Right kidney (tissue), 1 donor: ENCODE measurements at regions not wholly inside any gene's neighbourhood (a gene's known extent, or its start where the extent isn't known, plus 50 kb on each side); places are given as distances from the start of the nearest gene placed in this dataset.

Experiments
- DNase-seq: peaks from one replicate; pipeline ENCODE4 v3.0.0-alpha.2; 2016

DNA sequence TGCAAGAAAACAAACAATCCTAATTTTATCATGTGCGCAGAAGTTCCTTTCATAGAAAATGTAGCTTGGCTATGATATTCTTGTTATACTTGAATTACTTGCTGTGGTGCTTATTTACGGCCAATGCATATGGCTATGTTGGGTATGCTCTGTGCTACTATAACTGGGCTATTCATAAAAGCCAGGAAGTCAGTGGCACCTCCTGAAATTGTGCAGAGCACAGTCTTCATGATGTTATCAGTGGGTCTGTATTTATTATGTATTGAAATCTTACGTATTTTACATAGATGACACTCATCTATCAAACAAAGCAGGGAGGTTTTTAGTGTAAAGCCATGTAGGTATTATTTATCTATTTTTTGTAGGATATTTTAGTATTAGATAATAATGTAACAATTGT lies 196.5 kb upstream of the NAALADL2 start:
- DNase-seq: no peak

GRCh38 chr3:174667386-174667785 lies 191.7 kb upstream of the NAALADL2 start:
- no peak for DNase-seq

GRCh38 chr3:174675406-174675805 lies 183.7 kb upstream of the NAALADL2 start:
- no peak for DNase-seq

- no peak for DNase-seq
Measured at GRCh38 chr3:174681784-174682183, 177.3 kb upstream of the NAALADL2 start.

GRCh38 chr3:174685796-174686195 lies 173.3 kb upstream of the NAALADL2 start:
- no peak for DNase-seq

- no peak for DNase-seq
Measured at GRCh38 chr3:174697310-174697709, 161.8 kb upstream of the NAALADL2 start.

DNA sequence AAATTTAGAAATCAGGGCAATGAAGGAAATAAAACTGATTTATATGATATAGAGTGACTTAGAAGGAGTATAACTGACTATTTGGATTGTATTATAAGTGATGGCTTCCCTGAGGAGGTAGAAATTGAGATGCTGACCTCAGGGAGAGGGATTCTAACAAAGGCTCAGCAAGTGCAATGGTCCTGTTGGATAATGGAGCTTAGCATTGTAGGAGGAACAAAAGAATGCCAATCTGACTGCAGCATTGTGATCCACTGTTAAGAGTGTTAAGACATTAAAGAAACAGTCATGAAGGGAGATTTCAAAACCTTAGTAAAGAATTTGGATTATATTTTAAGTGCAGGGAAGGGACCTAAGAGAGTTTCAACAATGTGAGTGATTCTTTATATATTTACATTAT lies 158.4 kb upstream of the NAALADL2 start:
- no peak for DNase-seq

GRCh38 chr3:174710612-174711011 lies 148.5 kb upstream of the NAALADL2 start:
- no peak for DNase-seq

- no peak for DNase-seq
Measured at GRCh38 chr3:174715386-174715785, 143.7 kb upstream of the NAALADL2 start.

- no peak for DNase-seq
Measured at GRCh38 chr3:174716956-174717505, 142.1 kb upstream of the NAALADL2 start.

DNA sequence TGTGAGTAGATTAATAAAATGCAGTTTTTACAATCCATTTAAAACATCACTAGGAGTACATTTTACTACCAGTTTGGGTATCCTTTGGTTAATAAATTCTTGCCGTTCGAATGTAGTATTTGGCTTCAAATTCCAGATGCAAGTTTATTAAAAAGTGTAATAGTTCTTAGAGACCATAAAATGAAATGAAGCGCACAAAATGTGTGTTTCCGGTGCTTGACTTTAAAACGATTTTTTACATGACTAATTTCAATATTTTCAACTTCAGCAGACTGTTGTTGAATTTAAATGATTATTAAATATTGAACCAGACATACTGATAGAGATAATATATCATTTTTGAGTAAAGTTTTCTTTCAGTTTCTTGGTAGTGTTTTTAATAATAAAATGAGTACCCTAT lies 138.4 kb upstream of the NAALADL2 start:
- DNase-seq: no peak

DNA sequence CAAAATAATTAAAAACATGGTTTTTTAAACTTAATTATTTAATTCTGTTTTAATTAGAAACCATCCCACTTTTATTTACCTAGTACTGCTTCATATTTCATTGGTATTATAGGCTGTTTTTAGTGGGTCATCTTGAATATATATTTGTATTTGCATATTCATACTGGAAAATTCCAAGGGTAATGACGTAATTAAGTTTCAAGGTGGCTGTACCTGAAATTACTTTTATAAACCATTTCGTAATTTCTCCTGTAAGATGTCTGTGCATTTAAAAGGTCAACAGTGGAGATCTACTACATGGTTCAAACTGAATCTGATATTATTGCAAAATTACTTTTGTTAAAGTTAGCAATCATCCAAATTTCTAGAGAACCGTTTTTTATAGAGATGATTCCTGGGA lies 133.8 kb upstream of the NAALADL2 start:
- DNase-seq: no peak

DNA sequence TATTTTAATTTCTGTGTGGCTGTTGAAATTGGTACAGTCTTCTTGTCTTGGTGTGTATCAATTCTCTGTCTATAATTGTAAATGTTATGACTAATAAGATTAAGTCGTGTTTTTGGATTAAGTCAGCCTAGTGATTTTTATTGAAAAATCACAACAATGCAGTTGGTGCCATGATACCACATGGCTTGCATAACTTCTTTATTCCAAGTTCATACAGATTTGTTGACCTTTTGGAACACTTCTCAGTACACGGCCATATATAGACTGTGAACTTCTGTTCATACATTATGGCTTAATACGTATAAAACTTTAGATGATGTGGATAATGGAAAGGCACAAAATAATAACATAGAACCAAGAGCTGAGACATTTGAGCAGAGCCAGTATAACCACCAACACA lies 121.2 kb upstream of the NAALADL2 start:
- no peak for DNase-seq

GRCh38 chr3:174749143-174749542 lies 110.0 kb upstream of the NAALADL2 start:
- no peak for DNase-seq

GRCh38 chr3:174755833-174756829 lies 103.0 kb upstream of the NAALADL2 start:
- no peak for DNase-seq

DNA sequence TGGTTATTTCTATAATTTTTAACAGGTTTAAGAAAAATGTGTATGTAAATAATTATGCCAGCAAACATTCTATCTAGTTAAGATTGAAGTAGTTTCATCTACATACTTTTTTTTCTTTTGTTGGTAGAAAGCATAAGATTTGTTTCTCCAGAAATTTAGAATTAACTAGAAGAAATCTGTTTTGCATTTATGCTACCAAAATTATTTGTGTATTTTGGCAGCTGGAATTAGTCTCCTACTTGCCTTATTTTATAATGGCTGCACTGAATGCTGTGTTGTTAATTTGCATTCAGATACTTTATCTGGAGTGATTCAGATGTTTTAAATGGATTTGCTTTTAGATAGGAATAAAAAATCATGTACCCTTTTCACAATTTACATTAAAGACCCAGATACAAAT lies 100.2 kb upstream of the NAALADL2 start:
- no peak for DNase-seq

DNA sequence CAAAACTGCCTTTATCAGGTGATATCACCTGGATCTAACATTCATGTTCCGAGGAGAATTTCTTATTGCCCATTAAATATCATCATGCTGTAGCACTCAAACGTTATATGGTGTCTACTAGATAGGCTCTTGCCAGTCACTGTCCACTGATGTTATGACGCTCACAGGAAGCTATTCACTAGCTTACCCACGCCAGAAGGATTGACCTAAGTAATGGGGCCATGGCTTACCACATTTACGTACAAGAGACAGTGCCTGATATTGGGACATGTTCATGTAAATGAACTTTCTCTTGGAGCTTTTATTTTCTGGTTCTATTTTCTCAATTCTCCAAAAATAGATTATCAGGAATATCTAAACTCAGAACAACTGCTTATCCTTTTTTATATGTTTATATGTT lies 91.7 kb upstream of the NAALADL2 start:
- no peak for DNase-seq

- DNase-seq: no peak
Measured at GRCh38 chr3:174767853-174768382, 91.2 kb upstream of the NAALADL2 start.

DNA sequence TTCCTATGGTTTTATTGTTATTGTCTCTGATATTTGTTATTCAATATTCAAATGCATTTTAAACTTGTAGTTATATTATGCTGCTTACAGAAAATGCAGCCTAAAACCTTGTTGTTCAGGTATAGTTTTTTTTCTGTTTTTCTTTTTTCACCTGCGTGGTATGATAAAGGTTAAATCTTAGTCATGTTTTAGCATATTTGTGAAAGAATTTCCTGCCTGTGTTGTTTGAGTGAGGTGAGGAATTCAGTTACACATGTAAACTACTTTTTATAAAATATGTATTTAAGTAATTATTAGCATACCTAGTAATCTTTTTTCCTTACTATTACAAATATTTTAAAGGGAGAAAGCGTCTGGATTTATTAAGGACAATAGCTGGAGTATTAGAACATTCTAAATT lies 90.0 kb upstream of the NAALADL2 start:
- DNase-seq: no peak

- DNase-seq: no peak
Measured at GRCh38 chr3:174775603-174776002, 83.5 kb upstream of the NAALADL2 start.

DNA sequence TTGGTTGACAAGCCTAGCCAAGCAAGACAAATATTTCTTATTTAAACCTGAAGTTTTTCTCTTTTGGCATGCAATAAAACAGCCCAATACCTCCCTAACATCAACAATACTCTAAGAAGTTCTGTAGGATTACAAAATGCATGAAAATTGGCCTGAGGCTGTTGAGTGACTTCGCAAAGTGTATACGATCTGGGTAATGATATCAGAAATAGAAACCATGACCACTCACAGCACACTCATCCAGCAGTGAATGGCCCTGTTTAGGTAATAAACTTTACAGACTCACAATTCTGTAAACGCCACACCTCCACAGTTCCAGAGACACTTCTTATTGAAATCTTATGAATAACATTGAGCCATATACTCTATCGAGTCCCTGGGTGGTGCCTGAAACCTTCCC lies 83.0 kb upstream of the NAALADL2 start:
- no peak for DNase-seq

DNA sequence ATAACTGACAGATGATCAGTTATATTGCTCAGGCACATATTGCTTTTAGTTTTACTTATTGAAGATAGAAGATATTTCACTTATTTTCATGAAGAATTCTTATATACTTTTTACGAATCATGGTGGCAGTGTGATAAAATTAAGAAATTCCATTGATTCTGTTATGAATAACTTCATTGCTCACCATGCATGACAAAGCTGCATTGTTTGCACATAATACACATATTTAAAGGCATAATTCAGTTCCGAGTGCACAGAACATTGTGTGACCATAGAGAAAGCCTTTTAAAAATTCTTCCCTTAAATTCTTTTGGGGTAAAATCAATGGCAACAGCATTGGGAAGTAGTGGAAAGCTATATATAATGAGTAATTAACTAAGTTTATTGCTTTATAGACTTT lies 82.5 kb upstream of the NAALADL2 start:
- no peak for DNase-seq

- no peak for DNase-seq
Measured at GRCh38 chr3:174777813-174778212, 81.3 kb upstream of the NAALADL2 start.

- DNase-seq: no peak
Measured at GRCh38 chr3:174783502-174783901, 75.6 kb upstream of the NAALADL2 start.
